ENCODE measurements at regions not wholly inside any gene's neighbourhood (a gene's known extent, or its start where the extent isn't known, plus 50 kb on each side); places are given as distances from the start of the nearest gene placed in this dataset.

DNA sequence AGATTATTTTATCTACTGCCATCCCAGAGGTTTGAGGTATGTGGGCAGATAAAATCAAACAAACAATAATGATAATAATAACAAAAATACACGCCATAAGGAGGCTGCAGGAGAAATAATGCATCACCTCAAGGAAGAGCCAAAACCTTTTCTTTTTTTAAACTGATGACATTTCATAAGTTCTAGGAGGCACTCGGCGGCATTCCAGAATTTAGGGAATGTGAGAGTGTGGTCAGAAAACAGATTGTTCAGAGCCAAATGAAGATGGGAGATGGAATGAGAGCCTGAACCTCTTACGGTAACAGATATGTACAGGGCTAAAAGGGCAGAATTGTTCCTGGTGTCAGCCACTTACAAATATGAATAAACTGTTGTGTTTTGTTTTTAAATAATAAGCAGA, 615.0 kb upstream of the CHD1 start:
- TF ChIP-seq, protein P1, sequence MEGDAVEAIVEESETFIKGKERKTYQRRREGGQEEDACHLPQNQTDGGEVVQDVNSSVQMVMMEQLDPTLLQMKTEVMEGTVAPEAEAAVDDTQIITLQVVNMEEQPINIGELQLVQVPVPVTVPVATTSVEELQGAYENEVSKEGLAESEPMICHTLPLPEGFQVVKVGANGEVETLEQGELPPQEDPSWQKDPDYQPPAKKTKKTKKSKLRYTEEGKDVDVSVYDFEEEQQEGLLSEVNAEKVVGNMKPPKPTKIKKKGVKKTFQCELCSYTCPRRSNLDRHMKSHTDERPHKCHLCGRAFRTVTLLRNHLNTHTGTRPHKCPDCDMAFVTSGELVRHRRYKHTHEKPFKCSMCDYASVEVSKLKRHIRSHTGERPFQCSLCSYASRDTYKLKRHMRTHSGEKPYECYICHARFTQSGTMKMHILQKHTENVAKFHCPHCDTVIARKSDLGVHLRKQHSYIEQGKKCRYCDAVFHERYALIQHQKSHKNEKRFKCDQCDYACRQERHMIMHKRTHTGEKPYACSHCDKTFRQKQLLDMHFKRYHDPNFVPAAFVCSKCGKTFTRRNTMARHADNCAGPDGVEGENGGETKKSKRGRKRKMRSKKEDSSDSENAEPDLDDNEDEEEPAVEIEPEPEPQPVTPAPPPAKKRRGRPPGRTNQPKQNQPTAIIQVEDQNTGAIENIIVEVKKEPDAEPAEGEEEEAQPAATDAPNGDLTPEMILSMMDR (conservative IDR thresholded peaks at IDR 0.05 in 1 of 2, IDR thresholded peaks at IDR 0.05 in 1 of 2; ENCODE audit: extremely low read depth in 1 of 2, insufficient read depth in 1 of 2, low read depth in 1 of 2, low read length in 2 of 2): no peak
- TF ChIP-seq EZH2 (IDR thresholded peaks at IDR 0.05; ENCODE audit: borderline replicate concordance, low read length): no peak

All from mammary epithelial cell (primary cell).